Spleen (tissue), 7 donors: ENCODE measurements at regions not wholly inside any gene's neighbourhood (a gene's known extent, or its start where the extent isn't known, plus 50 kb on each side); places are given as distances from the start of the nearest gene placed in this dataset.

Experiments
- CTCF ChIP-seq, 11 experiments: fragments of 200-600 bp in 7 of 11; fragments of 450-650 bp in 4 of 11; sonication (generic) in 4 of 11; IDR thresholded peaks in 8 of 11; conservative IDR thresholded peaks in 3 of 11; 1 replicate in 7 of 11; 2 replicates in 4 of 11; pipeline versions ENCODE4 v1.4.0 to v1.8.0; 2016 to 2021; ENCODE audit warnings: antibody characterized with exemption in 11 of 11, inconsistent platforms in 4 of 11, mild to moderate bottlenecking in 1 of 11
- POLR2A ChIP-seq, 3 donors: fragments of 450-650 bp; IDR thresholded peaks; one replicate each; pipeline ENCODE4 v1.5.1; 2017; ENCODE audit warnings: antibody characterized with exemption in 3 of 3, mild to moderate bottlenecking in 1 of 3
- POLR2AphosphoS5 ChIP-seq, 3 donors: sonication (generic); formaldehyde crosslinking; IDR thresholded peaks; one replicate each; pipeline ENCODE4 v1.5.1; 2017; ENCODE audit warnings: antibody characterized with exemption in 3 of 3
- donor health status: DM: no; HTN: no; CAD: no; lungs with moderate emphysema.
- donor health status: DM: no; HTN: no; CAD: no.
- donor health status: DM: no; HTN: no; CAD: no.

DNA sequence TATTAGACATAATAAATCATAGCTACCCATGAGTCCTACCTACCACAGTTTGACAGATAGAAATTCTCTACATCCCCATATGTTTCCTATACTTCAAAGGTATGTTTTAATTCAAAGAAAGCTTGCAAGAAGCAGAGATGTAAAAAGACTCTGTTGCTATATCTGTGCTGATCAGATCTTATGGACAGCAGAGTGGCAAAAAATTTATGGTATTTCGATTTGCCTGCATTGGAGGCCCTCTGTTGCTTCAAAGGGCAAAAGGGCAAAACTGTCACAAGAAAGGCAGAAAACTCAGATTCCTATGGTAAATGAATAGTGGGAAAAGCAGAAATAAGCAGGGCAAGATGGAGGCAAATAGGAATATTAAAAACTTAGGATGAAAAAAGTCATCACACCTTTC lies 447.8 kb upstream of the SPHKAP start:
- TF ChIP-seq POLR2AphosphoS5 (IDR thresholded peaks at IDR 0.05) (no peak), CTCF (IDR thresholded peaks at IDR 0.05 in 8 of 11, conservative IDR thresholded peaks at IDR 0.05 in 3 of 11) (no peak), POLR2A (IDR thresholded peaks at IDR 0.05) (no peak)
